ENCODE measurements at regions not wholly inside any gene's neighbourhood (a gene's known extent, or its start where the extent isn't known, plus 50 kb on each side); places are given as distances from the start of the nearest gene placed in this dataset.

GRCh38 chr12:125677829-125678228 lies 612.6 kb downstream of the AACS start:
- Mint-ChIP-seq H3K27me3 (ENCODE audit: unreplicated experiment) (no peaks in the 10 kb centered on the region), H3K4me1 (ENCODE audit: unreplicated experiment) (no peaks in the 10 kb centered on the region), H3K27ac (ENCODE audit: unreplicated experiment) (no peak overlapping the region), H3K9me3 (ENCODE audit: unreplicated experiment) (no peaks in the 10 kb centered on the region), H3K36me3 (ENCODE audit: unreplicated experiment) (no peaks in the 10 kb centered on the region), H3K4me3 (ENCODE audit: unreplicated experiment) (no peak overlapping the region)
- TF ChIP-seq CTCF (IDR thresholded peaks at IDR 0.05) = no peak
- no peak for DNase-seq (ENCODE audit: extremely low spot score, unreplicated experiment)

DNA sequence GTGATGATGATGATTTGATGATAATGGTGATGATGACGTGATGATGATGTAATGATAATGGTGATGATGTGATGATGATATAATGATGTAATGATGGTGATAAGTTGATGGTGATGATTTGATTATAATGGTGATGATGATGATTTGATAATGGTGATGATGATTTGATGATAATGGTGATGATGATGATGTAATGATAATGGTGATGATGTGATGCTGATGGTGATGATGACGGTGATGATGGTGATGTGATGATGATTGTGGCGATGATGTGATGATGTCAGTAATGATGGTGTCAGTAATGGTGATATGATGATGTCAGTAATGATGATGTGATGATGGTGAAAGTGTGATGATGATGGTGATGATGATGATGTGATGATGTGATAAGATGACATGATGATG lies 613.4 kb downstream of the AACS start:
- H3K9me3 Mint-ChIP-seq (ENCODE audit: unreplicated experiment) = no peaks in the 10 kb centered on the region
- no peaks in the 10 kb centered on the region for H3K36me3 Mint-ChIP-seq (ENCODE audit: unreplicated experiment)
- H3K27me3 Mint-ChIP-seq (ENCODE audit: unreplicated experiment) = no peaks in the 10 kb centered on the region
- H3K4me3 Mint-ChIP-seq (ENCODE audit: unreplicated experiment) = no peak overlapping the region
- H3K27ac Mint-ChIP-seq (ENCODE audit: unreplicated experiment) = no peak overlapping the region
- no peak for TF ChIP-seq CTCF (IDR thresholded peaks at IDR 0.05)
- no peaks in the 10 kb centered on the region for H3K4me1 Mint-ChIP-seq (ENCODE audit: unreplicated experiment)
- DNase-seq (ENCODE audit: extremely low spot score, unreplicated experiment) = no peak

DNA sequence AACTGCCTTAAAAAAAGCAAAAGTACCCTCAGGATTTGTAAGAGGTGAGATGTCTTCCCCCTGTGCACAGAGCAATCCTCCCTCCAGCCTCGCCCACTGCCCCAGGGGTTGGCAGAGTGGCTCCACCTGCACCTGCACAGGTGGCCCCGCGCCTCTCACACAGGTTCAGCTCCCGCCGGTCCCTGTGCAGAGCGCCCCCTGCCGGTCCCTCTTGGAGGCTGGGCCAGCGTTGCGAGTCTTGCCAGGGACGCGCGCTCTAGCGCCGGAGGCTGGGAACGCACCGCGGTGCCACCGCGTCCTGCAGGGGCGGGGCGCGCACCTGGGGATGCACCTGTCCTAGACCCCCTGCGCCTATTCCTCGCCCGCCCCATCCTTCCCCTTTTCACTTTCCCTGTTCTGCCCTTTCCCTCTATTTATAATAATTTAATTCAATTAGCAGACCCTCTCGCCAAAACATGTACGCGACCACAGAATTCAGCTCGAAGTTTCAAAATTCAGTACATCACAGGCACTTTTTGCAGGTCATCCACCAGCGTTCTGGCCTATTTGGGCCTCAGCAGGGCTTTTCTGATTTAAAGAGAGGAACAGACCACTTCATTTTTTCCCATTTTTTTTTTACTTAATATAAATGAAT lies 618.6 kb downstream of the AACS start:
- no peak overlapping the region for H3K4me3 Mint-ChIP-seq (ENCODE audit: unreplicated experiment)
- DNase-seq (ENCODE audit: extremely low spot score, unreplicated experiment) = peak; percentile 83
- H3K27ac Mint-ChIP-seq (ENCODE audit: unreplicated experiment) = no peak overlapping the region
- H3K4me1 Mint-ChIP-seq (ENCODE audit: unreplicated experiment) = no peaks in the 10 kb centered on the region
- no peaks in the 10 kb centered on the region for H3K36me3 Mint-ChIP-seq (ENCODE audit: unreplicated experiment)
- H3K9me3 Mint-ChIP-seq (ENCODE audit: unreplicated experiment) = peaks cover 15% of the 10 kb centered on the region
- peak; percentile 18 for TF ChIP-seq CTCF (IDR thresholded peaks at IDR 0.05)
- H3K27me3 Mint-ChIP-seq (ENCODE audit: unreplicated experiment) = no peaks in the 10 kb centered on the region

DNA sequence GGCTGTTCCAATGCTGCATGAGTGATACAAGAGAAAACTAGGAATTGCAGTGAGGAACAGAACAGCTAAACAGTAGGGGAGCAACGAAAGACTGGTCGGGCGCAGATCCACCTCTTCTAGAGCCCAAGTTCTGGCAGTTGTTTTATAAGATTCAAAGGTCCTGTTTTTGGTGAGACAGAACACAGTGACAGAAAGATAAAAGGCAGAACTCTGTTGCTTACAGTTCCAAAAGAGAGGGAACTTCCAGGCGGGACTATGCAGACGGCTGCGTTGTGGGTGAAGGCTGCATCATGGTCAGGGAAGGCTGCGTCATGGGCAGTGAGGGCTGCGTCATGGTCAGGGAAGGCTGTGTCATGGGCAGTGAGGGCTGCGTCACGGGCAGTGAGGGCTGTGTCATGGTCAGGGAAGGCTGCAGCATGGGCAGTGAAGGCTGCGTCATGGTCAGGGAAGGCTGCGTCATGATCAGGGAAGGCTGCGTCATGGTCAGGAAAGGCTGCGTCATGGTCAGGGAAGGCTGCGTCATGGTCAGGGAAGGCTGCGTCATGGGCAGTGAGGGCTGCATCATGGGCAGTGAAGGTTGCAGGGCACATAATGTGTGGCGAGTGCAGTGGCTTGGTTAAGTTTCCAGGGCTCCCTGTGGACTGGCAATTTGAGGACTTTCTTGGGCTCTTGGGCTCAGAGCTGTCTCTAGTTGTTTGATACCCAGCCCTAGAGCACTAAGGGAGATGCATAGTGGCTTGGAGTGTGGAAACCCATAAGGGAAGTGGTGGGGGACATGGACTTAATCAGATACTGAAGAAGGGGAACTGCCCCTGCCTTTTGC lies 619.9 kb downstream of the AACS start:
- DNase-seq (ENCODE audit: extremely low spot score, unreplicated experiment) = peak; percentile 64
- Mint-ChIP-seq H3K4me3 (ENCODE audit: unreplicated experiment) (no peak overlapping the region), H3K4me1 (ENCODE audit: unreplicated experiment) (no peaks in the 10 kb centered on the region), H3K9me3 (ENCODE audit: unreplicated experiment) (peaks cover 15% of the 10 kb centered on the region), H3K27me3 (ENCODE audit: unreplicated experiment) (no peaks in the 10 kb centered on the region), H3K27ac (ENCODE audit: unreplicated experiment) (no peak overlapping the region), H3K36me3 (ENCODE audit: unreplicated experiment) (no peaks in the 10 kb centered on the region)
- TF ChIP-seq CTCF (IDR thresholded peaks at IDR 0.05) = no peak

- Mint-ChIP-seq H3K4me3 (ENCODE audit: unreplicated experiment) (no peak overlapping the region), H3K36me3 (ENCODE audit: unreplicated experiment) (no peaks in the 10 kb centered on the region), H3K27me3 (ENCODE audit: unreplicated experiment) (no peaks in the 10 kb centered on the region), H3K9me3 (ENCODE audit: unreplicated experiment) (peaks cover 15% of the 10 kb centered on the region), H3K27ac (ENCODE audit: unreplicated experiment) (no peak overlapping the region), H3K4me1 (ENCODE audit: unreplicated experiment) (no peaks in the 10 kb centered on the region)
- DNase-seq (ENCODE audit: extremely low spot score, unreplicated experiment) = no peak
- no peak for TF ChIP-seq CTCF (IDR thresholded peaks at IDR 0.05)
These were observed 620.7 kb downstream of the AACS start for GRCh38 chr12:125685915-125686314.

Measured in osteocyte (in vitro differentiated cells).